SU-DHL-6 (cell line): ENCODE measurements at regions not wholly inside any gene's neighbourhood (a gene's known extent, or its start where the extent isn't known, plus 50 kb on each side); places are given as distances from the start of the nearest gene placed in this dataset.
"Not testable (repeated sequence)": the region's sequence is repeated elsewhere in the genome, so short reads cannot be mapped to it uniquely, and the experiment has no call there.

Experiments
- H2AFZ ChIP-seq: fragments of 200-600 bp; sonication (generic); 2 replicates; pipeline ENCODE4 v1.6.1; 2014; ENCODE audit warnings: low read depth, mild to moderate bottlenecking, moderate library complexity, mixed read lengths, antibody characterized with exemption, low read length; ENCODE audit not compliant: severe bottlenecking
- H3F3A ChIP-seq: fragments of 200-600 bp; shearing (Covaris generic); 2 replicates; pipeline ENCODE4 v1.6.0; 2016; ENCODE audit warnings: antibody characterized with exemption, mild to moderate bottlenecking; ENCODE audit not compliant: insufficient read depth
- H3K27ac ChIP-seq: fragments of 200-600 bp; sonication (generic); 2 replicates; pipeline ENCODE4 v1.5.1; 2016; ENCODE audit warnings: low read depth, mild to moderate bottlenecking, low read length, moderate library complexity, mixed read lengths
- H3K27me3 ChIP-seq: fragments of 200-600 bp; sonication (generic), shearing (Covaris generic); 2 replicates; pipeline ENCODE4 v1.6.0; 2014; ENCODE audit warnings: mild to moderate bottlenecking, low read length
- H3K36me3 ChIP-seq: fragments of 200-600 bp; sonication (generic); 2 replicates; pipeline ENCODE4 v1.6.1; 2014; ENCODE audit warnings: mild to moderate bottlenecking, low read length, mixed read lengths
- H3K4me2 ChIP-seq: fragments of 300-600, 200-600 bp; shearing (Covaris generic), sonication (generic); 2 replicates; pipeline ENCODE4 v1.6.0; 2014; ENCODE audit warnings: low read length, low read depth, mild to moderate bottlenecking; ENCODE audit not compliant: poor library complexity, severe bottlenecking
- H3K4me3 ChIP-seq: fragments of 200-600 bp; sonication (generic); 2 replicates; pipeline ENCODE4 v1.5.1; 2014; ENCODE audit warnings: antibody characterized with exemption, low read length, mild to moderate bottlenecking, mixed read lengths; ENCODE audit not compliant: insufficient read depth, poor library complexity, severe bottlenecking
- H3K79me2 ChIP-seq: fragments of 200-600 bp; sonication (generic); 2 replicates; pipeline ENCODE4 v1.6.1; 2014; ENCODE audit warnings: mild to moderate bottlenecking, low read length, moderate library complexity; ENCODE audit not compliant: insufficient read depth
- H3K9ac ChIP-seq: fragments of 200-600 bp; sonication (generic); 2 replicates; pipeline ENCODE4 v1.7.0; 2014; ENCODE audit warnings: mild to moderate bottlenecking, low read length
- H3K9me2 ChIP-seq: fragments of 200-600 bp; sonication (generic); replicated peaks from 2 replicates; pipeline ENCODE4 v1.6.1; 2014; ENCODE audit warnings: low read length; ENCODE audit not compliant: insufficient read depth
- H3K9me3 ChIP-seq: fragments of 200-600 bp; sonication (generic); 2 replicates; pipeline ENCODE4 v1.6.1; 2014; ENCODE audit warnings: low read length, mixed read lengths; ENCODE audit not compliant: insufficient read depth
- H4K20me1 ChIP-seq: fragments of 200-600 bp; sonication (generic); 2 replicates; pipeline ENCODE4 v1.6.1; 2014; ENCODE audit warnings: low read depth, mild to moderate bottlenecking, antibody characterized with exemption, low read length, moderate library complexity, mixed read lengths
- CTCF ChIP-seq: fragments of 200-600 bp; sonication (generic); IDR thresholded peaks from one replicate; pipeline ENCODE4 v1.5.1; 2017; ENCODE audit warnings: antibody characterized with exemption, mild to moderate bottlenecking, low read length, moderate library complexity; ENCODE audit not compliant: insufficient read depth, poor library complexity, severe bottlenecking
- EZH2phosphoT487 ChIP-seq: fragments of 200-600 bp; sonication (generic), shearing (Covaris generic); conservative IDR thresholded peaks from 2 replicates; pipeline ENCODE4 v1.6.1; 2018; ENCODE audit warnings: mild to moderate bottlenecking, antibody characterized with exemption, low read length, moderate library complexity, mixed read lengths

- Histone ChIP-seq H3K27me3 (no peaks in the 10 kb centered on the region), H3K4me3 (no peak overlapping the region), H3K36me3 (no peaks in the 10 kb centered on the region), H2AFZ (no peak overlapping the region), H3K9me2 (no peaks in the 10 kb centered on the region), H3K27ac (no peak overlapping the region), H3K9ac (no peak overlapping the region), H4K20me1 (no peaks in the 10 kb centered on the region), H3K4me2 (no peak overlapping the region), H3K9me3 (no peaks in the 10 kb centered on the region), H3K79me2 (no peaks in the 10 kb centered on the region), H3F3A (no peaks in the 10 kb centered on the region)
- TF ChIP-seq EZH2phosphoT487 (no peak), CTCF (no peak)
These were observed 489.7 kb upstream of the GNPDA2 start for GRCh38 chr4:45215976-45216542.

- not testable (repeated sequence) for H3K4me3 ChIP-seq, H3K79me2 ChIP-seq, H4K20me1 ChIP-seq, H3K9me2 ChIP-seq, H3K36me3 ChIP-seq, H3K27me3 ChIP-seq, H3K9me3 ChIP-seq, H2AFZ ChIP-seq, H3F3A ChIP-seq, H3K4me2 ChIP-seq, H3K27ac ChIP-seq, H3K9ac ChIP-seq
These were observed 482.1 kb upstream of the GNPDA2 start for GRCh38 chr4:45208476-45208875.

- H3K4me3 ChIP-seq, H3K9me2 ChIP-seq, H3K4me2 ChIP-seq, H3F3A ChIP-seq, H4K20me1 ChIP-seq, H3K36me3 ChIP-seq, H3K9me3 ChIP-seq, H3K27me3 ChIP-seq, H3K79me2 ChIP-seq, H3K27ac ChIP-seq, H2AFZ ChIP-seq, H3K9ac ChIP-seq: not testable (repeated sequence)
These were observed 481.5 kb upstream of the GNPDA2 start for GRCh38 chr4:45207864-45208331.

- H3K36me3 ChIP-seq, H3K27me3 ChIP-seq, H2AFZ ChIP-seq, H3K27ac ChIP-seq, H4K20me1 ChIP-seq, H3K79me2 ChIP-seq, H3K4me2 ChIP-seq, H3K9ac ChIP-seq, H3K4me3 ChIP-seq, H3K9me3 ChIP-seq, H3K9me2 ChIP-seq, H3F3A ChIP-seq: not testable (repeated sequence)
These were observed 481.0 kb upstream of the GNPDA2 start for GRCh38 chr4:45207241-45207863.

- no peaks in the 10 kb centered on the region for H4K20me1 ChIP-seq
- no peaks in the 10 kb centered on the region for H3K9me3 ChIP-seq
- no peak overlapping the region for H3K4me2 ChIP-seq
- no peak overlapping the region for H3K4me3 ChIP-seq
- H3K36me3 ChIP-seq = no peaks in the 10 kb centered on the region
- H3K79me2 ChIP-seq = no peaks in the 10 kb centered on the region
- H3K9me2 ChIP-seq = no peaks in the 10 kb centered on the region
- H3K27me3 ChIP-seq = no peaks in the 10 kb centered on the region
- H3K9ac ChIP-seq = no peak overlapping the region
- H2AFZ ChIP-seq = no peak overlapping the region
- TF ChIP-seq EZH2phosphoT487 (no peak), CTCF (no peak)
- no peak overlapping the region for H3K27ac ChIP-seq
- no peaks in the 10 kb centered on the region for H3F3A ChIP-seq
These were observed 473.4 kb upstream of the GNPDA2 start for GRCh38 chr4:45199736-45200135.
